Neural cell (in vitro differentiated cells): ENCODE measurements at regions not wholly inside any gene's neighbourhood (a gene's known extent, or its start where the extent isn't known, plus 50 kb on each side); places are given as distances from the start of the nearest gene placed in this dataset.

Experiments
- H2AFZ ChIP-seq: fragments of 200-600, 300-800 bp; sonication (generic), shearing (Covaris generic); 2 replicates; pipeline ENCODE4 v1.6.0; 2014; ENCODE audit warnings: low read depth, mild to moderate bottlenecking, antibody characterized with exemption, low read length, moderate library complexity
- H3F3A ChIP-seq: fragments of 200-600 bp; shearing (Covaris generic); 2 replicates; pipeline ENCODE4 v1.6.1; 2016; ENCODE audit warnings: mild to moderate bottlenecking, moderate library complexity, mixed read lengths, antibody characterized with exemption, low read length; ENCODE audit not compliant: insufficient read depth, poor library complexity, severe bottlenecking
- H3K27ac ChIP-seq: fragments of 200-600, 300-800 bp; sonication (generic), shearing (Covaris generic); 2 replicates; pipeline ENCODE4 v1.5.1; 2014; ENCODE audit warnings: mild to moderate bottlenecking, low read length, moderate library complexity
- H3K27me3 ChIP-seq: fragments of 300-800, 200-600 bp; sonication (generic), shearing (Covaris generic); 2 replicates; pipeline ENCODE4 v1.6.0; 2014; ENCODE audit warnings: mild to moderate bottlenecking, low read depth, low read length, moderate library complexity; ENCODE audit not compliant: insufficient read depth
- H3K36me3 ChIP-seq: fragments of 300-800, 200-600 bp; sonication (generic), shearing (Covaris generic); 2 replicates; pipeline ENCODE4 v1.5.1; 2014; ENCODE audit warnings: mild to moderate bottlenecking, antibody characterized with exemption, low read length, moderate library complexity; ENCODE audit not compliant: insufficient read depth
- H3K4me2 ChIP-seq: fragments of 300-800, 200-600 bp; sonication (generic), shearing (Covaris generic); 2 replicates; pipeline ENCODE4 v1.6.0; 2014; ENCODE audit warnings: mild to moderate bottlenecking, low read length
- H3K4me3 ChIP-seq: fragments of 300-800, 200-600 bp; sonication (generic), shearing (Covaris generic); 2 replicates; pipeline ENCODE4 v1.5.1; 2014; ENCODE audit warnings: mild to moderate bottlenecking, low read length, moderate library complexity
- H3K79me2 ChIP-seq: fragments of 200-600 bp; shearing (Covaris generic); replicated peaks from 2 replicates; pipeline ENCODE4 v1.6.0; 2014; ENCODE audit warnings: mild to moderate bottlenecking, low read length, moderate library complexity; ENCODE audit not compliant: insufficient read depth
- H3K9ac ChIP-seq: fragments of 300-800, 200-600 bp; sonication (generic), shearing (Covaris generic); 2 replicates; pipeline ENCODE4 v1.6.1; 2016; ENCODE audit warnings: mild to moderate bottlenecking, low read length, mixed read lengths
- H3K9me2 ChIP-seq: fragments of 200-600 bp; shearing (Covaris generic); 2 replicates; pipeline ENCODE4 v1.6.1; 2016; ENCODE audit warnings: mild to moderate bottlenecking, low read length, mixed read lengths; ENCODE audit not compliant: insufficient read depth
- H3K9me3 ChIP-seq: fragments of 200-600, 300-800 bp; sonication (generic), shearing (Covaris generic); 2 replicates; pipeline ENCODE4 v1.6.1; 2016; ENCODE audit warnings: mild to moderate bottlenecking, mixed run types, low read length, moderate library complexity, mixed read lengths
- H4K20me1 ChIP-seq: fragments of 200-600 bp; shearing (Covaris generic); 2 replicates; pipeline ENCODE4 v1.6.1; 2016; ENCODE audit warnings: mild to moderate bottlenecking, mixed run types; ENCODE audit not compliant: insufficient read depth
- CTCF ChIP-seq: fragments of 450-650 bp; IDR thresholded peaks from 2 replicates; pipeline ENCODE4 v1.5.1; 2014; ENCODE audit warnings: antibody characterized with exemption, mild to moderate bottlenecking, moderate library complexity; ENCODE audit not compliant: poor library complexity, severe bottlenecking
- EP300 ChIP-seq: fragments of 450-650 bp; conservative IDR thresholded peaks from 2 replicates; pipeline ENCODE4 v1.6.1; 2014; ENCODE audit warnings: antibody characterized with exemption, mild to moderate bottlenecking, moderate library complexity; ENCODE audit not compliant: poor library complexity, severe bottlenecking
- EZH2 ChIP-seq: fragments of 200-600, 300-800 bp; shearing (Covaris generic), sonication (generic); IDR thresholded peaks from 2 replicates; pipeline ENCODE4 v1.6.1; 2014; ENCODE audit warnings: antibody characterized with exemption, low read length, borderline replicate concordance, mild to moderate bottlenecking; ENCODE audit not compliant: insufficient read depth, poor library complexity, severe bottlenecking
- MXI1 ChIP-seq: fragments of 450-650 bp; conservative IDR thresholded peaks from 2 replicates; pipeline ENCODE4 v1.6.1; 2014; ENCODE audit warnings: antibody characterized with exemption, mild to moderate bottlenecking; ENCODE audit not compliant: poor library complexity, severe bottlenecking
- POLR2AphosphoS5 ChIP-seq: IDR thresholded peaks from 2 replicates; pipeline ENCODE4 v1.6.1; 2012
- RAD21 ChIP-seq: fragments of 450-650 bp; conservative IDR thresholded peaks from 2 replicates; pipeline ENCODE4 v1.6.1; 2014; ENCODE audit warnings: antibody characterized with exemption, mild to moderate bottlenecking, moderate library complexity
- REST ChIP-seq: IDR thresholded peaks from 2 replicates; pipeline ENCODE4 v1.6.1; 2012; ENCODE audit warnings: borderline replicate concordance
- SMC3 ChIP-seq: fragments of 450-650 bp; conservative IDR thresholded peaks from 2 replicates; pipeline ENCODE4 v1.6.1; 2014; ENCODE audit warnings: antibody characterized with exemption, mild to moderate bottlenecking, moderate library complexity; ENCODE audit not compliant: poor library complexity
- TAF1 ChIP-seq: IDR thresholded peaks from 2 replicates; pipeline ENCODE4 v1.6.1; 2012; ENCODE audit warnings: low read depth

GRCh38 chr5:115465431-115465830 lies 79.1 kb downstream of the FEM1C start:
- H3K27ac ChIP-seq = no peak overlapping the region
- TF ChIP-seq RAD21 (no peak), EP300 (no peak), EZH2 (no peak), SMC3 (no peak), TAF1 (no peak), MXI1 (no peak), CTCF (no peak), REST (no peak), POLR2AphosphoS5 (no peak)
- no peaks in the 10 kb centered on the region for H3K9me3 ChIP-seq
- H3K4me2 ChIP-seq = no peak overlapping the region
- no peaks in the 10 kb centered on the region for H4K20me1 ChIP-seq
- no peaks in the 10 kb centered on the region for H3K9me2 ChIP-seq
- no peaks in the 10 kb centered on the region for H3F3A ChIP-seq
- H2AFZ ChIP-seq = no peak overlapping the region
- H3K4me3 ChIP-seq = no peak overlapping the region
- no peaks in the 10 kb centered on the region for H3K27me3 ChIP-seq
- H3K36me3 ChIP-seq = no peaks in the 10 kb centered on the region
- no peak overlapping the region for H3K9ac ChIP-seq
- no peaks in the 10 kb centered on the region for H3K79me2 ChIP-seq

GRCh38 chr5:115463983-115464382 lies 80.6 kb downstream of the FEM1C start:
- Histone ChIP-seq H3K9me2 (no peaks in the 10 kb centered on the region), H3K27me3 (no peaks in the 10 kb centered on the region), H4K20me1 (no peaks in the 10 kb centered on the region), H3F3A (no peaks in the 10 kb centered on the region), H3K4me2 (no peak overlapping the region), H3K9ac (no peak overlapping the region), H3K79me2 (no peaks in the 10 kb centered on the region), H3K27ac (no peak overlapping the region), H3K36me3 (no peaks in the 10 kb centered on the region), H3K4me3 (no peak overlapping the region), H2AFZ (no peak overlapping the region), H3K9me3 (no peaks in the 10 kb centered on the region)
- TF ChIP-seq MXI1 = no peak
- no peak for TF ChIP-seq TAF1
- no peak for TF ChIP-seq RAD21
- no peak for TF ChIP-seq SMC3
- TF ChIP-seq CTCF = no peak
- no peak for TF ChIP-seq EP300
- no peak for TF ChIP-seq REST
- no peak for TF ChIP-seq EZH2
- TF ChIP-seq POLR2AphosphoS5 = no peak
